ENCODE measurements at regions not wholly inside any gene's neighbourhood (a gene's known extent, or its start where the extent isn't known, plus 50 kb on each side); places are given as distances from the start of the nearest gene placed in this dataset.
A peak's percentile ranks its signal among the peaks of the same experiment; 100 is the strongest.

GRCh38 chr1:38454236-38454635, 405.3 kb downstream of the RRAGC start:
- DNase-seq (ENCODE audit: low read depth in 2 of 2): no peak

GRCh38 chr1:38452246-38452645, 405.7 kb upstream of the POU3F1 start:
- TF ChIP-seq CTCF (conservative IDR thresholded peaks at IDR 0.05 in 1 of 2, IDR thresholded peaks at IDR 0.05 in 1 of 2; ENCODE audit: low read depth in 1 of 2, low read length in 2 of 2) (no peak), EZH2 (IDR thresholded peaks at IDR 0.05; ENCODE audit: low read length, missing control alignments) (no peak)
- Histone ChIP-seq H3K36me3 (ENCODE audit: control insufficient read depth, insufficient read depth, low read length) (no peaks in the 10 kb centered on the region), H2AFZ (ENCODE audit: low read length) (no peak overlapping the region), H4K20me1 (ENCODE audit: control insufficient read depth, extremely low read depth, insufficient read depth, low read length) (no peaks in the 10 kb centered on the region), H3K27ac (ENCODE audit: insufficient read depth, low read length) (no peak overlapping the region), H3K27me3 (ENCODE audit: control insufficient read depth, insufficient read depth, low read length) (no peaks in the 10 kb centered on the region), H3K4me1 (ENCODE audit: control insufficient read depth, extremely low read depth, insufficient read depth, low read length) (no peaks in the 10 kb centered on the region), H3K9me3 (ENCODE audit: control insufficient read depth, insufficient read depth, low read depth, low read length) (no peaks in the 10 kb centered on the region), H3K4me2 (ENCODE audit: extremely low read depth, insufficient read depth, low read length) (no peak overlapping the region), H3K4me3 (replicated peaks in 1 of 4; ENCODE audit: control extremely low read depth in 1 of 4, insufficient read depth in 1 of 4, low read depth in 3 of 4, low read length in 4 of 4) (no peak overlapping the region), H3K79me2 (ENCODE audit: control insufficient read depth, insufficient read depth, low read length) (no peaks in the 10 kb centered on the region), H3K9ac (ENCODE audit: insufficient read depth, low read length) (no peak overlapping the region)
- DNase-seq (ENCODE audit: low read depth in 2 of 2): peak in 1 of 2 donors; percentile 20

More at GRCh38 chr1:38454236-38454635, 405.3 kb downstream of the RRAGC start:
- H3K79me2 ChIP-seq (ENCODE audit: control insufficient read depth, insufficient read depth, low read length): no peaks in the 10 kb centered on the region
- no peak overlapping the region for H3K4me3 ChIP-seq (replicated peaks in 1 of 4; ENCODE audit: control extremely low read depth in 1 of 4, insufficient read depth in 1 of 4, low read depth in 3 of 4, low read length in 4 of 4)
- no peaks in the 10 kb centered on the region for H3K36me3 ChIP-seq (ENCODE audit: control insufficient read depth, insufficient read depth, low read length)
- no peaks in the 10 kb centered on the region for H3K27me3 ChIP-seq (ENCODE audit: control insufficient read depth, insufficient read depth, low read length)
- no peak overlapping the region for H3K27ac ChIP-seq (ENCODE audit: insufficient read depth, low read length)
- no peaks in the 10 kb centered on the region for H4K20me1 ChIP-seq (ENCODE audit: control insufficient read depth, extremely low read depth, insufficient read depth, low read length)
- no peaks in the 10 kb centered on the region for H3K9me3 ChIP-seq (ENCODE audit: control insufficient read depth, insufficient read depth, low read depth, low read length)
- H3K4me1 ChIP-seq (ENCODE audit: control insufficient read depth, extremely low read depth, insufficient read depth, low read length): no peaks in the 10 kb centered on the region
- TF ChIP-seq CTCF (conservative IDR thresholded peaks at IDR 0.05 in 1 of 2, IDR thresholded peaks at IDR 0.05 in 1 of 2; ENCODE audit: low read depth in 1 of 2, low read length in 2 of 2) (no peak), EZH2 (IDR thresholded peaks at IDR 0.05; ENCODE audit: low read length, missing control alignments) (no peak)
- H3K9ac ChIP-seq (ENCODE audit: insufficient read depth, low read length): no peak overlapping the region
- H3K4me2 ChIP-seq (ENCODE audit: extremely low read depth, insufficient read depth, low read length): no peak overlapping the region
- no peak overlapping the region for H2AFZ ChIP-seq (ENCODE audit: low read length)

- Histone ChIP-seq H3K4me2 (ENCODE audit: extremely low read depth, insufficient read depth, low read length) (no peak overlapping the region), H3K27me3 (ENCODE audit: control insufficient read depth, insufficient read depth, low read length) (no peaks in the 10 kb centered on the region), H3K4me3 (replicated peaks in 1 of 4; ENCODE audit: control extremely low read depth in 1 of 4, insufficient read depth in 1 of 4, low read depth in 3 of 4, low read length in 4 of 4) (no peak overlapping the region), H3K27ac (ENCODE audit: insufficient read depth, low read length) (no peak overlapping the region), H3K4me1 (ENCODE audit: control insufficient read depth, extremely low read depth, insufficient read depth, low read length) (no peaks in the 10 kb centered on the region), H3K9me3 (ENCODE audit: control insufficient read depth, insufficient read depth, low read depth, low read length) (no peaks in the 10 kb centered on the region), H3K9ac (ENCODE audit: insufficient read depth, low read length) (no peak overlapping the region), H2AFZ (ENCODE audit: low read length) (no peak overlapping the region), H3K36me3 (ENCODE audit: control insufficient read depth, insufficient read depth, low read length) (no peaks in the 10 kb centered on the region), H3K79me2 (ENCODE audit: control insufficient read depth, insufficient read depth, low read length) (no peaks in the 10 kb centered on the region), H4K20me1 (ENCODE audit: control insufficient read depth, extremely low read depth, insufficient read depth, low read length) (no peaks in the 10 kb centered on the region)
- DNase-seq (ENCODE audit: low read depth in 2 of 2): peak in 1 of 2 donors; percentile 88
- no peak for TF ChIP-seq EZH2 (IDR thresholded peaks at IDR 0.05; ENCODE audit: low read length, missing control alignments)
- no peak for TF ChIP-seq CTCF (conservative IDR thresholded peaks at IDR 0.05 in 1 of 2, IDR thresholded peaks at IDR 0.05 in 1 of 2; ENCODE audit: low read depth in 1 of 2, low read length in 2 of 2)
Observed at GRCh38 chr1:38451541-38451993, 405.0 kb upstream of the POU3F1 start.

Measured in fibroblast of lung (primary cell).